GM13976 (cell line): ENCODE measurements at regions not wholly inside any gene's neighbourhood (a gene's known extent, or its start where the extent isn't known, plus 50 kb on each side); places are given as distances from the start of the nearest gene placed in this dataset.

ENCODE experiments used
- DNase-seq: peaks from one replicate; pipeline ENCODE4 v3.0.0; 2012; ENCODE audit warnings: low spot score
- CTCF ChIP-seq: IDR thresholded peaks from 2 replicates; pipeline ENCODE4 v1.5.1; 2012; ENCODE audit warnings: borderline replicate concordance, mild to moderate bottlenecking; ENCODE audit not compliant: insufficient read depth; ENCODE audit errors: extremely low read depth, missing control alignments, control extremely low read depth
- in situ Hi-C: fragments of 300-500 bp; cut with MboI; formaldehyde crosslinking; loops from one replicate; pipeline ENCODE4 v1.12.0; 2022; ENCODE audit warnings: low sequenced_read_pairs, mixed read lengths, inconsistent platforms; ENCODE audit not compliant: unreplicated experiment

GRCh38 chr2:55973673-55974072, 50.1 kb upstream of the EFEMP1 start:
- DNase-seq: no peak
- in situ Hi-C loops: loop anchor here (25.0 kb wide), 1 partner anchor 261 kb away; no protein-coding TSS in a partner anchor
- TF ChIP-seq CTCF: no peak

GRCh38 chr2:55976681-55977080, 53.1 kb upstream of the EFEMP1 start:
- no peak for DNase-seq
- no peak for TF ChIP-seq CTCF
- in situ Hi-C loops: no loop called here

- in situ Hi-C loops: no loop called here
- peak; percentile 7 for DNase-seq
- no peak for TF ChIP-seq CTCF
These were observed 61.8 kb upstream of the EFEMP1 start for GRCh38 chr2:55985406-55985805.

GRCh38 chr2:55986001-55986400, 62.4 kb upstream of the EFEMP1 start:
- DNase-seq: no peak
- in situ Hi-C loops: no loop called here
- TF ChIP-seq CTCF: no peak

GRCh38 chr2:55986700-55987440, 63.3 kb upstream of the EFEMP1 start:
- in situ Hi-C loops: no loop called here
- no peak for TF ChIP-seq CTCF
- DNase-seq: no peak

GRCh38 chr2:55989405-55989804, 65.8 kb upstream of the EFEMP1 start:
- in situ Hi-C loops: no loop called here
- DNase-seq: no peak
- no peak for TF ChIP-seq CTCF
